ENCODE measurements at regions not wholly inside any gene's neighbourhood (a gene's known extent, or its start where the extent isn't known, plus 50 kb on each side); places are given as distances from the start of the nearest gene placed in this dataset.

DNA sequence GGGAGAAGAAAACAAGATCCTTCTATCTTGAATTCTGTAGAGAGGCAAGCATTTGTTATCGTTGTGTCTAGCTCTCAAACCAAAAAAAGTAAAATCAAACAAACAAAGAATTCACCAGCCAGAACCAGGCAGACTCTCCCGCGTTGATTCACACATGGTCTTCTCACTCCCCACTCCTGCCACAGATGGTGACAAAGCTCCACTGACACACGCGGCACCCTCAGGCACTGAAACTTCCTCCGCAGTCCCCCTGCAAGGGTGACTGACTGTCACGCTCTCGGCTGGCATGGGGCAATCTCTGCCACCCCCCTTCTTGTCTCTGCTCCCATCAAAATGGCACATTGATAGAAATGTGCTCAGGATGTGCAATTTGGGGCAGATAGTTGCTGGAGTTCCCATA is 304.9 kb downstream of the DHX15 start:
- H3K9me3 ChIP-seq (ENCODE audit: low read length) = no peaks in the 10 kb centered on the region
- DNase-seq (ENCODE audit: low spot score) = no peak
- CTCF ChIA-PET (ENCODE audit: unreplicated experiment) = no interaction called here
- no peak overlapping the region for H3K4me2 ChIP-seq (ENCODE audit: low read length)
- POLR2A ChIA-PET = no interaction called here
- TF ChIP-seq, protein P1, sequence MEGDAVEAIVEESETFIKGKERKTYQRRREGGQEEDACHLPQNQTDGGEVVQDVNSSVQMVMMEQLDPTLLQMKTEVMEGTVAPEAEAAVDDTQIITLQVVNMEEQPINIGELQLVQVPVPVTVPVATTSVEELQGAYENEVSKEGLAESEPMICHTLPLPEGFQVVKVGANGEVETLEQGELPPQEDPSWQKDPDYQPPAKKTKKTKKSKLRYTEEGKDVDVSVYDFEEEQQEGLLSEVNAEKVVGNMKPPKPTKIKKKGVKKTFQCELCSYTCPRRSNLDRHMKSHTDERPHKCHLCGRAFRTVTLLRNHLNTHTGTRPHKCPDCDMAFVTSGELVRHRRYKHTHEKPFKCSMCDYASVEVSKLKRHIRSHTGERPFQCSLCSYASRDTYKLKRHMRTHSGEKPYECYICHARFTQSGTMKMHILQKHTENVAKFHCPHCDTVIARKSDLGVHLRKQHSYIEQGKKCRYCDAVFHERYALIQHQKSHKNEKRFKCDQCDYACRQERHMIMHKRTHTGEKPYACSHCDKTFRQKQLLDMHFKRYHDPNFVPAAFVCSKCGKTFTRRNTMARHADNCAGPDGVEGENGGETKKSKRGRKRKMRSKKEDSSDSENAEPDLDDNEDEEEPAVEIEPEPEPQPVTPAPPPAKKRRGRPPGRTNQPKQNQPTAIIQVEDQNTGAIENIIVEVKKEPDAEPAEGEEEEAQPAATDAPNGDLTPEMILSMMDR (conservative IDR thresholded peaks at IDR 0.05; ENCODE audit: low read length) = no peak
- no peak for TF ChIP-seq EZH2phosphoT487 (IDR thresholded peaks at IDR 0.05; ENCODE audit: borderline replicate concordance, low read depth, low read length)
- H3K36me3 ChIP-seq (ENCODE audit: insufficient read depth, low read length) = no peaks in the 10 kb centered on the region
- no TSS peak for BruUV-seq (replicated peaks)
- H3K27ac ChIP-seq (ENCODE audit: low read depth, low read length, poor library complexity, severe bottlenecking) = no peak overlapping the region
- intact Hi-C loops (cut with micrococcal nuclease; ENCODE audit: unreplicated experiment) = no loop called here
- no peak overlapping the region for H3K4me3 ChIP-seq (ENCODE audit: low read depth, low read length, poor library complexity, severe bottlenecking)
- H3K4me1 ChIP-seq (ENCODE audit: insufficient read depth, low read length, poor library complexity, severe bottlenecking) = no peaks in the 10 kb centered on the region
- no peak overlapping the region for H2AFZ ChIP-seq (ENCODE audit: low read length)
- H3K79me2 ChIP-seq (ENCODE audit: insufficient read depth, low read depth, low read length) = no peaks in the 10 kb centered on the region
- H4K20me1 ChIP-seq (ENCODE audit: insufficient read depth, low read length) = no peaks in the 10 kb centered on the region
- no peaks in the 10 kb centered on the region for H3K9me2 ChIP-seq (ENCODE audit: insufficient read depth, low read length)

DNA sequence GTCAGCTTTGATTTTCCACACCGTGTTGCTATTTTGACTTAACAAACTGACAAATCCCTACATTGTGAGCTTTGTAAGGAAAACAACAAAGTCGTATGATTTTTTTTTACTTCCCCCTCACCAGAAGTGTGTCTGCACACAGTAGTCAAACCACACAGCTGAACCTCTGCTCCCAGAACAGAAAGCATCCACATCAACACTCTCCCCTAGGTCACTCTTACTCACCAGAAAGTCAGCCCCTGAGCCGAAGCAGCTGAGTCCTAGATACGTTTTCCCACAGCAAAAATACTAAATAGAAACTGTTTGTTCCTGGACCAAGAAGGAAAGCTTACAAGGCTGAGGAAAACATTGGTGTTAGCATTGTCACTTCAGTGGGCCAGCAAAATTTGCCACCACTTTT is 305.7 kb downstream of the DHX15 start:
- POLR2A ChIA-PET = interaction anchor here (0.6 kb wide), 1 partner anchor 32 kb away, joined by 7 read pairs; no protein-coding TSS in a partner anchor
- Histone ChIP-seq H3K27ac (ENCODE audit: low read depth, low read length, poor library complexity, severe bottlenecking) (no peak overlapping the region), H3K4me3 (ENCODE audit: low read depth, low read length, poor library complexity, severe bottlenecking) (no peak overlapping the region), H3K9me3 (ENCODE audit: low read length) (no peaks in the 10 kb centered on the region), H2AFZ (ENCODE audit: low read length) (no peak overlapping the region), H3K9me2 (ENCODE audit: insufficient read depth, low read length) (no peaks in the 10 kb centered on the region), H3K4me2 (ENCODE audit: low read length) (no peak overlapping the region), H4K20me1 (ENCODE audit: insufficient read depth, low read length) (no peaks in the 10 kb centered on the region), H3K36me3 (ENCODE audit: insufficient read depth, low read length) (no peaks in the 10 kb centered on the region), H3K4me1 (ENCODE audit: insufficient read depth, low read length, poor library complexity, severe bottlenecking) (no peaks in the 10 kb centered on the region), H3K79me2 (ENCODE audit: insufficient read depth, low read depth, low read length) (no peaks in the 10 kb centered on the region)
- intact Hi-C loops (cut with micrococcal nuclease; ENCODE audit: unreplicated experiment) = no loop called here
- TF ChIP-seq, protein P1 (conservative IDR thresholded peaks at IDR 0.05; ENCODE audit: low read length) = no peak
- TF ChIP-seq EZH2phosphoT487 (IDR thresholded peaks at IDR 0.05; ENCODE audit: borderline replicate concordance, low read depth, low read length) = no peak
- DNase-seq (ENCODE audit: low spot score) = no peak
- no TSS peak for BruUV-seq (replicated peaks)
- CTCF ChIA-PET (ENCODE audit: unreplicated experiment) = no interaction called here

DNA sequence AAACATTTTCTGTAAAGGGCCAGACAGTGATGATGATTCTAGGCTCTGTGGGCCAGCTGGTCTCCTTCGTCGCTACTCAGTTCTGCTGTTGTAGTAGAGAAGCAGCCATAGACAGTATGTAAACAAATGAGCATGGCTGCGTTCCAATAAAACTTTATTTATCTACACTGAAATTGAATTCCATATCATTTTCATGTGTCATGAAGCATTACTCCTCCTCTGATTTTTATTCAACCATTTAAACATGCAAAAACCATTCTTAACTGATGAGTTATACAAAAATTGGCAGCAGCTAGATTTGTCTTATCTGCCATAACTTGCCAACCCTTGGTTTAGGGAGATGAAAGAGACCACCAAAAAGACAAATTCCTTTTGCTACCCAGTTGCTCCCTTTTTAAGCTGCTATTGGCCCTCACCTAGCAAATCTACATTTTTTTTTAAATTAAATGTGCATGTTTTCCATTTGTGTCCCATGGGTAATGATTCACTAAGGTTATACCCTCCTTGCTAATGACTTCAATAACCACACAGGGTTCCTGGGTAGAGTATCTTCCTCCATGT is 309.9 kb downstream of the DHX15 start:
- POLR2A ChIA-PET = interaction anchor here (0.6 kb wide), 1 partner anchor 143 kb away, joined by 3 read pairs; no protein-coding TSS in a partner anchor
- Histone ChIP-seq H3K27ac (ENCODE audit: low read depth, low read length, poor library complexity, severe bottlenecking) (no peak overlapping the region), H3K79me2 (ENCODE audit: insufficient read depth, low read depth, low read length) (no peaks in the 10 kb centered on the region), H3K9me2 (ENCODE audit: insufficient read depth, low read length) (no peaks in the 10 kb centered on the region), H3K9me3 (ENCODE audit: low read length) (no peaks in the 10 kb centered on the region), H3K36me3 (ENCODE audit: insufficient read depth, low read length) (no peaks in the 10 kb centered on the region), H4K20me1 (ENCODE audit: insufficient read depth, low read length) (no peaks in the 10 kb centered on the region), H3K4me2 (ENCODE audit: low read length) (no peak overlapping the region), H3K4me1 (ENCODE audit: insufficient read depth, low read length, poor library complexity, severe bottlenecking) (no peaks in the 10 kb centered on the region), H2AFZ (ENCODE audit: low read length) (no peak overlapping the region), H3K4me3 (ENCODE audit: low read depth, low read length, poor library complexity, severe bottlenecking) (no peak overlapping the region)
- intact Hi-C loops (cut with micrococcal nuclease; ENCODE audit: unreplicated experiment) = no loop called here
- CTCF ChIA-PET (ENCODE audit: unreplicated experiment) = no interaction called here
- DNase-seq (ENCODE audit: low spot score) = no peak
- BruUV-seq (replicated peaks) = no TSS peak
- no peak for TF ChIP-seq EZH2phosphoT487 (IDR thresholded peaks at IDR 0.05; ENCODE audit: borderline replicate concordance, low read depth, low read length)
- TF ChIP-seq, protein P1 (conservative IDR thresholded peaks at IDR 0.05; ENCODE audit: low read length) = no peak
